PC-3 (cell line): ENCODE measurements at regions not wholly inside any gene's neighbourhood (a gene's known extent, or its start where the extent isn't known, plus 50 kb on each side); places are given as distances from the start of the nearest gene placed in this dataset.
A peak's percentile ranks its signal among the peaks of the same experiment; 100 is the strongest.

ENCODE experiments used
- ATAC-seq: fragments of 200-7000 bp; cut with Tn5 transposase; 2 replicates; pipeline ENCODE4 v1.9.1; 2020; ENCODE audit warnings: mild to moderate bottlenecking, moderate library complexity
- BruUV-seq: library from RNA; stranded (reverse); fragments of 400-500 nt; replicated peaks from 2 replicates; lab custom pipeline; 2021; lab: Mats Ljungman, UMichigan
- CTCF ChIA-PET: fragments of 300-600 bp; sonication (Branson Sonifier 250); formaldehyde crosslinking; loops from one replicate; lab custom pipeline; 2022; ENCODE audit warnings: antibody characterized with exemption; lab: Charles Lee
- POLR2A ChIA-PET: fragments of 300-600 bp; sonication (Branson Sonifier 250); formaldehyde crosslinking; loops from one replicate; lab custom pipeline; 2022; ENCODE audit warnings: antibody characterized with exemption; ENCODE audit not compliant: unreplicated experiment; lab: Charles Lee
- DNase-seq: peaks from one replicate; pipeline ENCODE4 v3.0.0-alpha.2; 2015
- H2AFZ ChIP-seq: fragments of 300-600 bp; sonication (generic); 2 replicates; pipeline ENCODE4 v1.6.0; 2016; ENCODE audit warnings: antibody characterized with exemption, low read length
- H3F3A ChIP-seq: fragments of 300-600 bp; sonication (generic); one replicate; pipeline ENCODE4 v1.6.0; 2017; ENCODE audit warnings: antibody characterized with exemption, low read length, control low read depth, mild to moderate bottlenecking; ENCODE audit not compliant: unreplicated experiment
- H3K27ac ChIP-seq: fragments of 300-600 bp; sonication (generic); 2 replicates; pipeline ENCODE4 v1.5.1; 2016; ENCODE audit warnings: mild to moderate bottlenecking, low read length
- H3K27me3 ChIP-seq: fragments of 300-600 bp; sonication (generic); 2 replicates; pipeline ENCODE4 v1.6.1; 2016; ENCODE audit warnings: low read length, mixed read lengths
- H3K36me3 ChIP-seq: fragments of 300-600 bp; sonication (generic); 2 replicates; pipeline ENCODE4 v1.6.1; 2016; ENCODE audit warnings: low read depth, mixed run types, low read length, mixed read lengths
- H3K4me1 ChIP-seq: fragments of 300-600 bp; sonication (generic); 2 replicates; pipeline ENCODE4 v1.5.1; 2016; ENCODE audit warnings: low read length; ENCODE audit not compliant: insufficient read depth
- H3K4me2 ChIP-seq: fragments of 300-600 bp; sonication (generic); 2 replicates; pipeline ENCODE4 v1.6.0; 2016; ENCODE audit warnings: low read length
- H3K4me3 ChIP-seq: fragments of 300-600 bp; sonication (generic); 2 replicates; pipeline ENCODE4 v1.5.1; 2016; ENCODE audit warnings: mild to moderate bottlenecking, low read length, mixed read lengths
- H3K79me2 ChIP-seq: fragments of 300-600 bp; sonication (generic); 2 replicates; pipeline ENCODE4 v1.6.1; 2017; ENCODE audit warnings: low read length, mixed read lengths
- H3K9ac ChIP-seq: fragments of 300-600 bp; sonication (generic); 2 replicates; pipeline ENCODE4 v1.6.0; 2016; ENCODE audit warnings: mild to moderate bottlenecking, low read length
- H3K9me2 ChIP-seq: fragments of 300-600 bp; sonication (generic); replicated peaks from 2 replicates; pipeline ENCODE4 v1.6.1; 2016; ENCODE audit warnings: mixed run types, low read length, mixed read lengths
- H3K9me3 ChIP-seq: fragments of 300-600 bp; sonication (generic); 2 replicates; pipeline ENCODE4 v1.6.1; 2016; ENCODE audit warnings: low read length, mixed read lengths
- H4K20me1 ChIP-seq: fragments of 300-600 bp; sonication (generic); 2 replicates; pipeline ENCODE4 v1.6.1; 2016; ENCODE audit warnings: low read length, mixed read lengths
- EZH2 ChIP-seq: fragments of 300-600 bp; sonication (generic); IDR thresholded peaks from one replicate; pipeline ENCODE4 v1.6.1; 2017; ENCODE audit warnings: antibody characterized with exemption, mild to moderate bottlenecking, low read length; ENCODE audit not compliant: unreplicated experiment
- EZH2phosphoT487 ChIP-seq: fragments of 300-600 bp; sonication (generic); IDR thresholded peaks from 2 replicates; pipeline ENCODE4 v1.6.1; 2018; ENCODE audit warnings: mild to moderate bottlenecking, antibody characterized with exemption, low read length, borderline replicate concordance
- intact Hi-C: fragments of 100-400 bp; cut with micrococcal nuclease; formaldehyde crosslinking; loops from 2 replicates; pipeline ENCODE4 v1.9.0; 2023
- TF ChIP-seq, protein P1 (sequence below): fragments of 300-600 bp; sonication (generic); conservative IDR thresholded peaks from 2 replicates; pipeline ENCODE4 v1.5.1; 2017; ENCODE audit warnings: antibody characterized with exemption, low read depth, mild to moderate bottlenecking, low read length

DNA sequence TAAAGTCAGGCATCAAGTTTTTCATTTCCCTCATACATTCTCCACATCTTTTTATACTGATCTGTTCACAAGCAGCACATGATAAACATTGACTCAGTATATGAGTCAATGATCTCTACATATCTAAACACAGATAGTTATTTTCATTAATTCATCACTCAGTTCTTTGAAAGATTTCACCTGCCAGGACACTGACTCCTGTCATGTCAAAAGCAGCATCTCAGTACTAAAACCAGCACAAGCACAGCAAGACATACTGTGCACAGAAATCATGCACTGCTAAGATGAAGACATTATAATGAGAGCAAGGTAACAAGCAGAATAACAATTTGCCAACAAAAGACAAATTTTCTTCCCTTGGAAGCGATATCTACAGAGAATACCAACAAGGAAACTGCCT, 206.1 kb upstream of the COX7C start:
- ChIA-PET CTCF (no interaction called here), POLR2A (no interaction called here)
- H3K4me2 ChIP-seq = no peak overlapping the region
- no peaks in the 10 kb centered on the region for H3F3A ChIP-seq
- no peaks in the 10 kb centered on the region for H3K27me3 ChIP-seq
- TF ChIP-seq EZH2 (no peak), EZH2phosphoT487 (no peak)
- TF ChIP-seq, protein P1, sequence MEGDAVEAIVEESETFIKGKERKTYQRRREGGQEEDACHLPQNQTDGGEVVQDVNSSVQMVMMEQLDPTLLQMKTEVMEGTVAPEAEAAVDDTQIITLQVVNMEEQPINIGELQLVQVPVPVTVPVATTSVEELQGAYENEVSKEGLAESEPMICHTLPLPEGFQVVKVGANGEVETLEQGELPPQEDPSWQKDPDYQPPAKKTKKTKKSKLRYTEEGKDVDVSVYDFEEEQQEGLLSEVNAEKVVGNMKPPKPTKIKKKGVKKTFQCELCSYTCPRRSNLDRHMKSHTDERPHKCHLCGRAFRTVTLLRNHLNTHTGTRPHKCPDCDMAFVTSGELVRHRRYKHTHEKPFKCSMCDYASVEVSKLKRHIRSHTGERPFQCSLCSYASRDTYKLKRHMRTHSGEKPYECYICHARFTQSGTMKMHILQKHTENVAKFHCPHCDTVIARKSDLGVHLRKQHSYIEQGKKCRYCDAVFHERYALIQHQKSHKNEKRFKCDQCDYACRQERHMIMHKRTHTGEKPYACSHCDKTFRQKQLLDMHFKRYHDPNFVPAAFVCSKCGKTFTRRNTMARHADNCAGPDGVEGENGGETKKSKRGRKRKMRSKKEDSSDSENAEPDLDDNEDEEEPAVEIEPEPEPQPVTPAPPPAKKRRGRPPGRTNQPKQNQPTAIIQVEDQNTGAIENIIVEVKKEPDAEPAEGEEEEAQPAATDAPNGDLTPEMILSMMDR = no peak
- H3K9me2 ChIP-seq = no peaks in the 10 kb centered on the region
- no peaks in the 10 kb centered on the region for H3K79me2 ChIP-seq
- ATAC-seq (peak; percentile 76), DNase-seq (peak; percentile 35)
- no peak overlapping the region for H3K27ac ChIP-seq
- H3K9me3 ChIP-seq = no peaks in the 10 kb centered on the region
- no peaks in the 10 kb centered on the region for H4K20me1 ChIP-seq
- intact Hi-C loops = no loop called here
- H3K4me1 ChIP-seq = no peaks in the 10 kb centered on the region
- H3K36me3 ChIP-seq = no peaks in the 10 kb centered on the region
- H2AFZ ChIP-seq = no peak overlapping the region
- no peak overlapping the region for H3K9ac ChIP-seq
- no peak overlapping the region for H3K4me3 ChIP-seq
- no TSS peak for BruUV-seq

DNA sequence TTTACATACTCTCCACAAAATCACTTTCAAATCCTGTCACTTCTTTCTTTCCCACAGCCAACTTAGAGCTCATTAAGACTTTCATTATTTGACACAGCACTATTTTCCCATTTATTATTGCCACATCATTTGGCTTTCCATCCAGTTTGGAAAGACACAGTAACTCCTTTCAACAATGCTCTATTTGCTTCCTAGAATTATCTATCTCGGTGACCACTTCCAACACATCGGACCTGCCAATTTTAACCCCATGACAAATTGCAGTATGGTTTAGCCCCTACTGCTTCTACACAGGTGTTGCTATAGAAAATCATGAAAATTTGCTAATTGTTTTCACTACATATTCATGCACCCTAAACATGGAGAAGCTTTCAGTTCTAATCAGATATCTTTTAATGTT, 190.6 kb upstream of the COX7C start:
- DNase-seq (no peak), ATAC-seq (no peak)
- Histone ChIP-seq H3K36me3 (no peaks in the 10 kb centered on the region), H3K9ac (no peak overlapping the region), H3K4me2 (no peak overlapping the region), H3F3A (no peaks in the 10 kb centered on the region), H2AFZ (no peak overlapping the region), H3K27ac (no peak overlapping the region), H3K27me3 (no peaks in the 10 kb centered on the region), H3K9me2 (no peaks in the 10 kb centered on the region), H3K79me2 (no peaks in the 10 kb centered on the region), H4K20me1 (no peaks in the 10 kb centered on the region), H3K9me3 (no peaks in the 10 kb centered on the region), H3K4me1 (no peaks in the 10 kb centered on the region), H3K4me3 (no peak overlapping the region)
- POLR2A ChIA-PET = no interaction called here
- intact Hi-C loops = no loop called here
- CTCF ChIA-PET = no interaction called here
- BruUV-seq = no TSS peak
- TF ChIP-seq, protein P1 = no peak
- TF ChIP-seq EZH2phosphoT487 (no peak), EZH2 (no peak)

DNA sequence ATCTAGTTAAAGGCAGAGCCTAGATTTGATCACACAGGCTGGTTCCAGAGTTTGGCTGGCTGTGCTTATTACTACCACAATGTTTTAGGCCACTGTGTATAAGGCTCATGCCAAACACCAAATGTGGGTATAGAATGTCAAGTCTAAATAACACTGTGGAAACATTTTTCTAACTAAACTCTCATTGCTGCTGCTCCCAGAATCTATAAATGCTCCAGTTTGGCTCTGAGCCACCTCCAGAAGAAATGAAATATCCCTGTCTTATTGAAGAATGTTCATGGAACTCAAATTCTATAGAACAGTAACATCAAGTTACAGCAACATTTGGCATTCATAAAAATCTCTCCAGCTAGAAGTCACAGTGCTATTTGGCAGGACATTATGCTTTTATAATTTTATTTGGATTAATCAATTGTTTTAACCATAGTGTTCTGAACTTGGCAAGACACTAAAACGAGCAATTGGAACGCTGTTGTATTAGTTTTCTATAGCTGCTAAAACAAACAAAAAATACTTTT, 178.1 kb upstream of the COX7C start:
- DNase-seq (no peak), ATAC-seq (no peak)
- Histone ChIP-seq H3K9ac (no peak overlapping the region), H3K36me3 (no peaks in the 10 kb centered on the region), H3K9me3 (no peaks in the 10 kb centered on the region), H3K4me1 (no peaks in the 10 kb centered on the region), H2AFZ (no peak overlapping the region), H3K27me3 (no peaks in the 10 kb centered on the region), H3K79me2 (no peaks in the 10 kb centered on the region), H3K9me2 (no peaks in the 10 kb centered on the region), H3K4me2 (no peak overlapping the region), H4K20me1 (no peaks in the 10 kb centered on the region), H3K4me3 (no peak overlapping the region), H3K27ac (no peak overlapping the region), H3F3A (no peaks in the 10 kb centered on the region)
- TF ChIP-seq EZH2 (no peak), EZH2phosphoT487 (no peak)
- TF ChIP-seq, protein P1 = no peak
- BruUV-seq = no TSS peak
- CTCF ChIA-PET = no interaction called here
- POLR2A ChIA-PET = interaction anchor here (0.6 kb wide), 1 partner anchor 263 kb away, joined by 6 read pairs; no protein-coding TSS in a partner anchor
- intact Hi-C loops = no loop called here
